K562 (cell line): ENCODE measurements at regions not wholly inside any gene's neighbourhood (a gene's known extent, or its start where the extent isn't known, plus 50 kb on each side); places are given as distances from the start of the nearest gene placed in this dataset.
"Not testable (repeated sequence)": the region's sequence is repeated elsewhere in the genome, so short reads cannot be mapped to it uniquely, and the experiment has no call there.

Experiments
- ATAC-seq: fragments of 200-7000 bp; cut with Tn5 transposase; 3 replicates; pipeline ENCODE4 v1.9.1; 2020; ENCODE audit warnings: moderate library complexity
- BruUV-seq: library from RNA; stranded (reverse); fragments of 400-500 nt; replicated peaks from 2 replicates; lab custom pipeline; 2021; lab: Mats Ljungman, UMichigan
- CTCF ChIA-PET: fragments of 300-600 bp; formaldehyde crosslinking; extraction: SDS; loops from one replicate; lab custom pipeline; 2021; ENCODE audit warnings: low intra/inter-chr PET ratio; lab: Yijun Ruan, JAX
- POLR2A ChIA-PET: fragments of 300-600, 350-650 bp; sonication (Branson Sonifier 250); formaldehyde crosslinking; extraction: SDS; loops from one replicate; lab custom pipeline; 2021; ENCODE audit warnings: antibody characterized with exemption, inconsistent platforms; lab: Yijun Ruan, JAX
- DNase-seq, 4 experiments: peaks; one replicate each; pipeline versions ENCODE4 v3.0.0 to v3.0.0-alpha.2; 2011 to 2018; ENCODE audit warnings: low spot score in 3 of 4, mixed read lengths in 3 of 4; ENCODE audit errors: extremely low read depth in 1 of 4
- FAIRE-seq: peaks from 2 replicates; lab custom pipeline; 2011; peaks lifted over from hg19 to GRCh38; lab: Jason Lieb, UNC
- H2AFZ ChIP-seq: 2 replicates; pipeline ENCODE4 v1.6.0; 2011; ENCODE audit warnings: low read depth, low read length, control low read depth, inconsistent platforms
- H3K27ac ChIP-seq: fragments of 200-600 bp; 3 replicates; pipeline ENCODE4 v1.8.0; 2011; ENCODE audit warnings: low read depth, mild to moderate bottlenecking, control low read depth, inconsistent platforms, low read length, moderate library complexity, mixed read lengths; ENCODE audit errors: extremely low read depth
- H3K27me3 ChIP-seq, 2 experiments: fragments of 300-600 bp in 1 of 2; 2 replicates in 1 of 2; 3 replicates in 1 of 2; pipeline versions ENCODE4 v1.6.0 to v1.8.0; 2011; ENCODE audit warnings: inconsistent platforms in 2 of 2, low read length in 2 of 2, mild to moderate bottlenecking in 1 of 2, mixed read lengths in 1 of 2, moderate library complexity in 1 of 2; ENCODE audit not compliant: control insufficient read depth in 2 of 2, insufficient read depth in 2 of 2
- H3K36me3 ChIP-seq: fragments of 300-600 bp; 3 replicates; pipeline ENCODE4 v1.8.0; 2011; ENCODE audit warnings: mild to moderate bottlenecking, low read length, inconsistent platforms; ENCODE audit not compliant: control insufficient read depth, insufficient read depth
- H3K4me1 ChIP-seq, 2 experiments: fragments of 200-600 bp in 1 of 2; replicated peaks in 1 of 2; 2 replicates in 1 of 2; 3 replicates in 1 of 2; pipeline versions ENCODE4 v1.5.1 to v1.8.0; 2011; ENCODE audit warnings: inconsistent platforms in 2 of 2, low read length in 2 of 2, mild to moderate bottlenecking in 1 of 2, mixed read lengths in 1 of 2, moderate library complexity in 1 of 2; ENCODE audit not compliant: control insufficient read depth in 2 of 2, insufficient read depth in 2 of 2
- H3K4me2 ChIP-seq: 2 replicates; pipeline ENCODE4 v1.6.1; 2011; ENCODE audit warnings: low read length, control low read depth, inconsistent platforms, mixed read lengths; ENCODE audit not compliant: insufficient read depth
- H3K4me3 ChIP-seq: fragments of 200-600 bp; sonication (generic), shearing (Covaris generic); 2 replicates; pipeline ENCODE4 v1.5.1; 2016; ENCODE audit warnings: control low read depth, inconsistent platforms
- H3K79me2 ChIP-seq: fragments of 200-600 bp; 3 replicates; pipeline ENCODE4 v1.8.0; 2011; ENCODE audit warnings: low read length, inconsistent platforms; ENCODE audit not compliant: control insufficient read depth, insufficient read depth
- H3K9ac ChIP-seq, 2 experiments: 2 replicates each; pipeline versions ENCODE4 v1.6.0 to v1.6.1; 2011; ENCODE audit warnings: low read depth in 2 of 2, low read length in 2 of 2, control low read depth in 1 of 2, inconsistent platforms in 1 of 2, mild to moderate bottlenecking in 1 of 2, mixed read lengths in 1 of 2; ENCODE audit not compliant: insufficient read depth in 1 of 2
- H3K9me1 ChIP-seq: one replicate; pipeline ENCODE4 v1.6.0; 2011; ENCODE audit warnings: inconsistent platforms, mild to moderate bottlenecking, low read length, moderate library complexity; ENCODE audit not compliant: control insufficient read depth, insufficient read depth
- H3K9me3 ChIP-seq: replicated peaks from 2 replicates; pipeline ENCODE4 v1.5.1; 2011; ENCODE audit warnings: low read depth, low read length, inconsistent platforms; ENCODE audit not compliant: control insufficient read depth, insufficient read depth
- H4K20me1 ChIP-seq: replicated peaks from 2 replicates; pipeline ENCODE4 v1.6.1; 2011; ENCODE audit warnings: low read length, inconsistent platforms, mixed read lengths; ENCODE audit not compliant: control insufficient read depth, insufficient read depth
- WGBS: fragments of 100-300 bp; shearing (Covaris generic); methylation state at CpG from one replicate; pipeline ENCODE4 v1.1.6; 2016; ENCODE audit warnings: low coverage, mixed read lengths; ENCODE audit not compliant: insufficient coverage; ENCODE audit errors: missing lambda C conversion rate; 5-methylcytosine and 5-hydroxymethylcytosine counted together
- in situ Hi-C: fragments of 300-500 bp; cut with MboI; formaldehyde crosslinking; loops from 4 replicates; pipeline ENCODE4 v1.15.0; 2018; ENCODE audit warnings: inconsistent platforms, mixed read lengths
- intact Hi-C: fragments of 100-400 bp; cut with micrococcal nuclease; formaldehyde crosslinking; loops from 2 replicates; pipeline ENCODE4 v1.14.2; 2022

GRCh38 chr2:91577406-91577805 lies 2885.9 kb downstream of the RPIA start:
- H3K27me3 ChIP-seq, BruUV-seq, H4K20me1 ChIP-seq, POLR2A ChIA-PET, H3K4me3 ChIP-seq, ATAC-seq, H3K4me1 ChIP-seq, intact Hi-C loops, H3K79me2 ChIP-seq, H3K27ac ChIP-seq, H3K9me3 ChIP-seq, H3K9me1 ChIP-seq, H3K9ac ChIP-seq, H3K4me2 ChIP-seq, DNase-seq, FAIRE-seq, CTCF ChIA-PET, H3K36me3 ChIP-seq, H2AFZ ChIP-seq, in situ Hi-C loops: not testable (repeated sequence)
- WGBS: 1% methylated on average over 4 of the region's 6 CpGs

GRCh38 chr2:91578678-91579077 lies 2887.2 kb downstream of the RPIA start:
- H4K20me1 ChIP-seq, CTCF ChIA-PET, H3K27me3 ChIP-seq, H2AFZ ChIP-seq, FAIRE-seq, H3K79me2 ChIP-seq, BruUV-seq, H3K4me1 ChIP-seq, H3K9ac ChIP-seq, ATAC-seq, H3K36me3 ChIP-seq, H3K9me1 ChIP-seq, H3K27ac ChIP-seq, in situ Hi-C loops, H3K9me3 ChIP-seq, H3K4me2 ChIP-seq, POLR2A ChIA-PET, intact Hi-C loops, H3K4me3 ChIP-seq, DNase-seq: not testable (repeated sequence)
- 0% methylated on average over 3 of the region's 3 CpGs for WGBS

DNA sequence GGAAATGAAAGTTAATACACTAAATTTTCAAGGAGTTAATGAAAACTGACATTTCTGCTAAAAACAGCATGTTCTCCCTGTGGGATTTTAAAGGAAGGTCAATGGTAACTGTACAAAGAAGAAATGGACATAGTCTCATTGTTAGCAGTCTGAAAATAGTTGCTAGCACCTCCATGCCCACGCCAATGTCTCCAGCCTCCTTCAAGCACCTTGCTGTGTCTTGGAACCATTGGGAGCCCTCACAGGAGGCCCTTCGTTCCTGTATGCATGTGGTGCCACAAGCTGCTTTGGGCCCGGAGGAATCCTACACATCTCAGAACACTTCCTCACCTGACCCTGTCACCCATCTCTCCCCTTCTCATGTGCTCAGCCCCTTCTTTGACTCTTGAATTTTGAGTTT lies 2888.1 kb downstream of the RPIA start:
- H3K36me3 ChIP-seq, H3K27ac ChIP-seq, H3K27me3 ChIP-seq, H2AFZ ChIP-seq, ATAC-seq, DNase-seq, H4K20me1 ChIP-seq, H3K4me3 ChIP-seq, H3K9ac ChIP-seq, H3K79me2 ChIP-seq, in situ Hi-C loops, FAIRE-seq, BruUV-seq, POLR2A ChIA-PET, H3K9me1 ChIP-seq, intact Hi-C loops, H3K4me2 ChIP-seq, H3K4me1 ChIP-seq, H3K9me3 ChIP-seq, CTCF ChIA-PET: not testable (repeated sequence)
- WGBS: 0% methylated on average over 3 of the region's 3 CpGs

GRCh38 chr2:91580043-91580442 lies 2888.6 kb downstream of the RPIA start:
- H3K4me1 ChIP-seq, H3K4me2 ChIP-seq, in situ Hi-C loops, CTCF ChIA-PET, DNase-seq, H3K27me3 ChIP-seq, H2AFZ ChIP-seq, H3K4me3 ChIP-seq, intact Hi-C loops, H3K36me3 ChIP-seq, H3K9ac ChIP-seq, H3K9me3 ChIP-seq, FAIRE-seq, POLR2A ChIA-PET, BruUV-seq, ATAC-seq, H4K20me1 ChIP-seq, H3K9me1 ChIP-seq, H3K79me2 ChIP-seq, H3K27ac ChIP-seq: not testable (repeated sequence)
- WGBS: 0% methylated on average over 4 of the region's 4 CpGs
